ENCODE measurements at regions not wholly inside any gene's neighbourhood (a gene's known extent, or its start where the extent isn't known, plus 50 kb on each side); places are given as distances from the start of the nearest gene placed in this dataset.

DNA sequence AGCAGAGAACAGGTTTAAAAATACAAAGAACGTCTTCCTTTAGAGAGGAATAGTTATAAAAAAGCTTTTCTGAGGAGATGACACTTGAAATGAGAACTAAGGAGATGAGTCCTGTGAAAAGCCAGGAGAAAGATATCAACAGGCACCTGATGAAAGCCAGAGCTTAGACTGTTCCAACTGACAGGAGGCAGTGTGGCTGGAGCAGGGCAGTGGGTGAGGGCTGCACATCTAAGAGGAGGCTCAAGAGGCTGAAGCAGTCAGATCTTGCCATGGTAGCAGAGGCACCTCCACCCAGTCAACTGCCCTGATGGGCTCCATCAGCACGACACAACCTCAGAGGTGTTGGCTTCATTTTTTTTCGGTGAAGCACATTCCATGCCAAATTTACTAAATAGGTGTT is 445.3 kb downstream of the ADGRL2 start:
- TF ChIP-seq POLR2A (IDR thresholded peaks at IDR 0.05; ENCODE audit: low read depth, low read length) (no peak), POLR2AphosphoS5 (IDR thresholded peaks at IDR 0.05; ENCODE audit: low read depth, low read length) (no peak), TAF1 (IDR thresholded peaks at IDR 0.05; ENCODE audit: borderline replicate concordance, low read depth, low read length) (no peak)
